GM21723 (cell line): ENCODE measurements at regions not wholly inside any gene's neighbourhood (a gene's known extent, or its start where the extent isn't known, plus 50 kb on each side); places are given as distances from the start of the nearest gene placed in this dataset.

Experiments used
- ATAC-seq: cut with Tn5 transposase; IDR thresholded peaks from one replicate; pipeline ENCODE4 v1.9.1; 2021; ENCODE audit warnings: mild to moderate bottlenecking, moderate library complexity; ENCODE audit not compliant: unreplicated experiment

DNA sequence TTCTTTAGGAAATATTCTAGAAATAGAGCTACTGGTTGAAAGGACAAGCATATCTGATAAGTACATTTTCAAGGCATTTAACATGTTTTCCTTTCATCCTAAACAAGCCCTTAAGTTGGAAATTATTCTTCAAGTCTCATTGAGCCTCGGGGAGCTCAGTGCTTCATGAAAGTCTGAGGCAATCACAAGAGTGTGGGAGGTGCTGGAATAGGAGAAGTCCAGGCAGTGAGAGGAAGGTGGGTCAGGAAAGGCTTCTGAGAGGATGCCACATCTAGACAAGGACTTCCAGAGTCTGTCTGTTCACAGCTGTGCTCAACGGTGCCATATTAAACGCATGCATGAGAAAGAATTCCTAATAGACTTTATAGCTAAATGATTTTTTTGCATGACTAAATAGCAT is 69.8 kb downstream of the CD83 start:
- ATAC-seq = no peak

DNA sequence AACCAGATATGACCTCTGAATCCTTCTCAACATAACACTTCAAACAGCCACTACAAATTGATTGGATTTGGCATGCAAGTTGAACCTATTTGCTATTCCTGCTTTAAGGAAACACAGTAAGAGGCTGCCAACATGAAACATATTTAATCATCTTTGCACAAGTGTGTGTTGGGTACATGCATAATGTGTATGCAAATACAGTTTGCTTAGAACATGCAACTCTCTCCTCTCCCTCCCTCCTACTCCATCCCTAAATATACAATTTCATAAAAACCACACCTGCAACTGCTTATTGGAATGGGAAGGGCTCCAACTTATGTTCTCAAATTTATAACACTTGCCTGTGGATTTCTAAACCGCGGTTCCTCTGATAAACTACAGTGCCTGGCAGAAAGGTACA is 71.5 kb downstream of the CD83 start:
- ATAC-seq = no peak

DNA sequence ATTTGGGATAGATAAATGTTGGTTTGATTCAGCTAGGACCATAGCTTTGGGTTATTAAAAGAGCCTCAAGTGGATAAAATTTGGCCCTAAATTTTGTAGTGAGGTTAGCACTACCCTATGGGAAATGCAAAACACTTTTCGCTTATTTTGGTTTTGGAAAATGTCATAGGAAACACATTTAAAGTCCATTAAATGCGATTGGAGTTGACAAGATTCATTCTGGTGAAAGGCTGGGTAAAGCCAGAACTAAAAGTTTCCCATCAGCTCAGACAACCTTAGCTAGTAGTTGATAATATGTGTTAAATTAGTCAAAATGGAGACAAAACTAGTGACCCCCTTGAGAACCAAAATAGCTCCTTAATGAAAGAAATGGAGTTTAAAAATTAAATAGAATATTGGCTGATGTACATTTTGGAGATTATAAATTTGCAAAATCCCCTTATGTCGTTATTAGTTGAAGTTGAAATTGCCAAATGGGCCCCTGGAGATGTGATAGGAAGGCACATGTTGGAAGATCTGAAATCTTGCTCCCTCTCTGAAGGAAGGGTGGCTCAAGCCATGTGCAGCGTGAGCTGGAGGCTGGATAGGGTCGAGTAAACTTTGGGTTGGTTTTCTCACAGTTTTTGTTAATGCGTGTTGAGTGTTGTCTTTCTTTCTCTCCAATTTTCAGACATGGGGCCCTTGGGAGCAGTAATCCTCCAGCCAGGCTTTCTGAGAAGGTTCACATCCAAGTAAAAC is 72.8 kb downstream of the CD83 start:
- ATAC-seq = no peak

DNA sequence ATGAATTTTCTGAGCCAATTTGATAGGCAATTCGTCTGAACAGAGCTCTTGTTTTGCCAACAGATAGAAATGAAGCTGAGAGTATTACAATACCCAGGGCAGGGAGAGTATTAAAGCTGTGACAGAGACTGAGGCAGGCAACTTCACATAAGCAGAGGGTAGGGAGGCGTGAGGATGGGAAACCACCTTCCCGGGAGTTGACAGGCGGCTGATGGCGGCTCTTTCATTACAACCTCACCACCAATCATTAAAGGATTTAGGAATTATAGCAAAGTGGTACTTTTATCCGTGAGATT is 73.3 kb downstream of the CD83 start:
- ATAC-seq = no peak

DNA sequence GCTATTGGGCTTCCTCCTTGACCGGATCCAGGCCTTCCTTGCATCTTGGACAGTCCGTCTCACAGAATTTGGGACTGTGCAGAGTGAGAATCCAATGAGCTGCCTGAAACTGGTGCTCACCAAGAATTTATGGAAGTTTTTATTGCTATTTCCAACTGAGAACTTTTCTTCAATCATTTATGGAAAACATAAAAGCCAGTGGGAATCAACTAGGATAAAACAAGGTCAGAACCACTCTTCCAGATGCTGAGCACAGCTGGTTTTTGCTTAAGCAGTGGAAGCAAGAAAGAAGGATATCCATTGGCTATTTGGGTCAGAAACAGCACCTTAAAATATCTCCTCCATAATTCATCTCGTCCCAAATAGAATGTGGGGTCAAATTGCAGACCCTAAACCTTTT is 74.2 kb downstream of the CD83 start:
- no peak for ATAC-seq

DNA sequence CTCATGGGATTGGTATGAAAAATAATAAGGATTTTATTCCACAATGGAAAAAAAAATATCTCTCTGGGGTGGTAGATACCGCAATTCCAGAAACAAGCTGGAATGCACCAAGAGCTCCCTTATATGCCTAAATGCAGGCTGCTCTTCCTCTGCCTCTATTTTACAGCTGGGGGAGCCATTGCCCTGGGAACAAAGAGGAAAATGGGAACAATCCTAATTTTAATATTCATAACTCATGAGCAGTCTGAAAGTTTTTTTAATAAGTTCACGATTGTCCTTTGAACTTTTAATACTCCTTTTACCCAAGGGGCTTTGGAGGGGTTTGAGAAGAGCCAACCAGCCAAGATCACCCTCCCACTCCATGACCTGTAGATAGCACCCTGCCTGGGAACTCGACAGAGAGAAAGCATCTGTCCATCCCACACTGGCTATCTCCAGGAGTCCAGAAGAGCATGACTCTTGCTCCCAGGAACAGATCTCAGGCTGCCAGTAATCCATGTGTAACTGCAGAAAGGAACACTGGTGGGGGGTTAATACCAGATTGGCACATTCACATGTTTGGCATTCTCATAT is 74.7 kb downstream of the CD83 start:
- ATAC-seq = no peak

DNA sequence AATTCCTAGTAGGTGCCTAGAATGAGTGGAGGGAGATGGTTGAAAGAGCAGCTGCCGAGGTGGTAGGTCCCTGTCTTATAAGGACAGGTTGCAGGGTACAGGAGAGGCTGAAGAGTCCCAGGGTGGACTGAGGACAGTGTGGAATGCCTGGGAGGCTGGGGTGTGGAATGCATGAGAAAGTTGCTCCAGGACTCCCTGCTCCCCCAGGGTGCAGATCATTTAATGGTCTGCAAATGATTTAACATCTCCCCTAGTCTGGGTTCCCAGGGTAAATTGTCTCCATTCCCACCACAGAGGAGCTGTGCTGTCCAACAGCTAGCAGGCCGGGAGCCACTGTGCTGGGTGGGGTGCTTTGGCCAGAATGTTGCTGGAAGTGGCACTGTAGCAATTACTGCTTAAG is 76.0 kb downstream of the CD83 start:
- ATAC-seq = no peak

DNA sequence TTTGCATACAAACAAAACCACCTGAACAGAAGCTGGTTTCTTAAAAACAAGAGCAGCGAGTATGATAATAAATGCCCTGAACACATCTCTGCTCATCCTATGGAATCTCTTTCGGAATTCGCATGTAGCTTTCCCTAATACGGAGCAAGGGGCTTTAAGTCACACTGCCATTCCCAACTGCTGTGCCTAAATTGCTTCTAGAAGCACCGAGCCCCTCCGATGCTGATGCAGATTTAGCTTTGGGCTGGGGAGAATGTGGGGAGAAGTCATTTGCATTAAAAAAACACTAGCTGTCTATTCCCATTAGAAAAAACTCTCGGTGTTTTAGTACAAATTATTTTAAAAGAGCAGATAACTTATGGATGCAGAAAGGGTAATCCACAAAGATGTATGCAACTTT is 76.9 kb downstream of the CD83 start:
- no peak for ATAC-seq

DNA sequence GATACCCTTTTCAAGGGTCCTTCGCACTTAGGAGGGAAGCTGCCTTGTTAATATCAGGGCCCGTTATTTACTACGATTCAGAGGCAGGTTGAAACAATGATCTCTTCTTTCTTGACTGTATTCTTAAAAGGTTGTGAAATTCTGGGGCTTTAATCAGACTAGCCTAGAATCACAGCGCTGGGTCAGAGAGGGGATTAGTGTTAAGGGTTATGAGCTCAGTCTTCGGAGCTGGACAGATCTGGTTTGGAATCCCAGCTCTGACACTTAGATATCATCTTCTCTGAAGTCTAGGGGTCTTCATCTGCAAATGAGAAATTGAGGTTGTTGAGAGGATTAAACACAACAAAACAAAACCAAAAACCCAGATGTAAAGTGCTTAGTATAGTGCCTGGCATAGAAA is 77.4 kb downstream of the CD83 start:
- ATAC-seq = no peak

DNA sequence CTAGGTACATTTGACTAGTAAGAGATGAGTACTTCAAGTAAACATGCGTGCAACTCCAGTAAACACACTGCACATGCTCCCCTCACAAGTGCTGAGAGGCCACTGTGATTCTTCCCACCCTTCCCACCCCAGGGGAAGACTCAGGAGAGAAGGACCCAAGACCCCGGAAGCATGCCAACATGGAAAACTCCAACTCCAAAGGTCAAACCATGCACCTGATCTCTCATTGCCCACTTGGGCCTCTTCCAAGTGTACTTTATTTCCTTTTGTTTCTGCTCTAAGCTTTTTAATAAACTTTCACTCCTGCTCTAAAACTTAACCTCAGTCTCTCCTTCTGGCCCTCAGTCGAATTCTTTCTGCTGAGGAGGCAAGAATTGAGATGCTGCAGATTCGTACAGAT is 78.5 kb downstream of the CD83 start:
- ATAC-seq = no peak

DNA sequence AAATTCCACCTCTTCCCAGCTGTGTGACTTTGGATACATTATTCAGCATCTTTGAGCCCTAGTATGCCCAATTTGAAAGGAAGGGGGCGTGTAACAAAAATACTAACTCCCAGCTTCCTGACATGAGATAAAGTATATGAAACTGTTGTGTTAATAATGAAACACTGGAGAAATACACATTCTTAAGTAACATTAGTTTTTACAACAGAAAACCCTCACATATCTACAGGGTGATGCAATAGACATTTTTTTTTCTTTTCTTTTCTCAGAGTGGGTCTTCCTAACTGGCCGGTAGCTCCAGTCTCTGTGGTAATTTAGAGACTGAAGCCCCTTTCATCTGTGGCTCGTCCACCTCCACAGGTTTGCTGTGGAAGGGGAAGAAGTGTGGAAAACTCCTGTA is 79.5 kb downstream of the CD83 start:
- no peak for ATAC-seq

DNA sequence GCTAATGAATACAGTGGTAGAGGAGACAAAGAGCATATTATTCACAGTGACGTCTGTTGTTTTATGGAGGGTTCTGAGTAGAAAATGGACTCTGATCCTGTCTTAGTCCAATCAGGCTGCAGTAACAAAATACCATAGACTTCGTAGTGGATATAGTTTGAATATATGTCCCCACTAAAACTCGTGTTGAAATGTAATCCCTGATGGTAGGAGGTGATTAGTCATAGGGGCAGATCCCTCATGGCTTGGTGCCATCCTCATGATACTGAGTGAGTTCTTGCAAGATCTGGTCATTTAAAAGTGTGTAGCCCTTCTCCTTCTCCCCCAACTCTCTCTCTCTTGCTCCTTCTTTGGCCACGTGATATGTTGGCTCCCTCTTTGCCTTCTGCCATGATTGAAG is 82.5 kb downstream of the CD83 start:
- no peak for ATAC-seq

DNA sequence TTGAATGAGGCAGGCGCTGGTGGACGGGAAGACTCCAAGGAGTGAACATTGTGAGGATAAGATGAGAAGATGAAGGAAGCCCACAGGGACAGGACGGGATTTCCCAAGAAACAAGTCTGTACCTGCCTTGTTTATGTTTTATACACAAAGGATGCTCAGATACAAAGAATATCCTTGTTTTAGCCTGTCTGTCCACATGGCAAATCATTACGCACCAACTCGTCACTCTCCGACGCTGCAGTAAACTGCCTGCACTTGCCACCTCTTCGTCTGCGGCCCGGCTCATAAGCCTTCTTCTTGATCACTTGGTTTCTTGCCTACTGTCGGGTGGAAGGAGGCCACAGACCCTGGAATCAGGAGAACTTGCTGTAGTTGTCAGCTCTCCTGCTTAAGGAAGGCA is 85.4 kb downstream of the CD83 start:
- ATAC-seq = no peak

DNA sequence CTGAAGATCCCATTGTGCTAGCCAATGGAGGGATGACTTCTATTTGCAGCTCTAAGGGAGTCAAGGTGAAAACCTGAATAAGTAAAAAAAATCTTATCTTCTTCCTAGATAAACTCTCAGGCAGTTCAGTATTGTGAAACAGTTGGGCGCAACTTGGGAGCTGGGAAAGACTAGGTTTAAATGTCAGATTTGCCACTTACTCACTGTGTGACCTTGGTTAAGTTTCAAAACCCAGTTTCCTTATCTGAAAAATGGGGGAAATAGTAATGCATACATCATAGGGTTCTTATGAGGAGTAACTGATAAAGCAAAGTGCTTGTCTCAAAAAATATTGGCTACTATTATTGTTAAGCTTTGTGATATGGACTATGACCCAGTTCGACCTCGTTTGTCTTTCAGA is 88.8 kb downstream of the CD83 start:
- ATAC-seq = no peak

DNA sequence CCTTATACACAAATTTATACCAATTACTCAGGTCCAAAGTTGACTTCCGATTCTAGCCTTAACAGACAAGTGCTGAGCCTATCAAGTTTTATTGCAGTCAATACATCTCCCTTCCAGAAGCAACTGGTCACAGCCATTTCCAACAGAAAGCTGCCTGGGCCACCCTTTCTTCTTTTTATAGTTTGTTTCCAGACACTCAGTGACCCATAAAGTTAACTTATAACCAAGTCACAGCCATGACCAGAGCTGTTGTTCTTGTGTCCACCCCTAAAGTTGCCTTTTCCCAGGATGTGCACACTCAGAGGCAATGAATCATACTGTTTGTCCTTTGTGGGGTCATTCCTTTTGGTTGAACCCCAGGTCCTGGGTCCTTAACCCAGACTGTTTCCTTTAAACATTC is 89.9 kb downstream of the CD83 start:
- ATAC-seq = no peak

DNA sequence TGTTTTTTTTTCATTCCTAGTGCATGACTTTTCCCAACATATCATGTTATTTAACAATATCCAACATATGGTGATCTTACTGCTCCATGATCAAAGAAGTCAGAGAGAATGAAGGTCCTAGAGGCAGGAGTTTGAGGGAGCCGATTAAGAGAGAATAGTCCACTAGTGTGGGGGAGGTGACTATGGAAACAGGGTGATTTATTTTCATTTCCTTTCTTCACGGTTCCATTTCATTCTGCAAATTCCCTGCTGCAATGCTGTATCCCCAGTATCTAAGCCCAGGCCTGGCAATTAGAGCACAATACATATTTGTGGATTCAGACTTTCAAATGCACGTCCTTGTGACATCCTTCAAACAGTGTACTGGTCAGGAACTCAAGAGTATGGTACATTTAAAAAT is 91.4 kb downstream of the CD83 start:
- ATAC-seq = no peak

DNA sequence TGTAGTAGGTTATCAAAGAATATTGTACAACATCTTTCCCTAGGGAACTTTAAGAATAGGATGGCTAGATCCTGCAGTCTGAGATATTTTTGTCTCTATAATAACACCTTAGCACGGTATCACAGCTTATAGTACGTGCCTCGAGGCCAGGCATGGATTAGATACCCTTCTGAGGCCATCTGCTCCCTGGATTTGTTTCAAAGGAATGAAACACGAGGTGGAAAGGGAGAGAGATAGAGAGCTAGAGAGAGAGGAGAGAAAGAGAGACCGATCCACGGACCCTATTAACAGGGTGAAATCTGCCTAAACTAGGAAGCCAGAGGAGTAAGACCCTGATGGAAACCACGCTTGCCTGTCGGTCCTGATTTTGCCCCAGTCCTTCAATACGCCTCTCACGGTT is 92.5 kb downstream of the CD83 start:
- no peak for ATAC-seq

DNA sequence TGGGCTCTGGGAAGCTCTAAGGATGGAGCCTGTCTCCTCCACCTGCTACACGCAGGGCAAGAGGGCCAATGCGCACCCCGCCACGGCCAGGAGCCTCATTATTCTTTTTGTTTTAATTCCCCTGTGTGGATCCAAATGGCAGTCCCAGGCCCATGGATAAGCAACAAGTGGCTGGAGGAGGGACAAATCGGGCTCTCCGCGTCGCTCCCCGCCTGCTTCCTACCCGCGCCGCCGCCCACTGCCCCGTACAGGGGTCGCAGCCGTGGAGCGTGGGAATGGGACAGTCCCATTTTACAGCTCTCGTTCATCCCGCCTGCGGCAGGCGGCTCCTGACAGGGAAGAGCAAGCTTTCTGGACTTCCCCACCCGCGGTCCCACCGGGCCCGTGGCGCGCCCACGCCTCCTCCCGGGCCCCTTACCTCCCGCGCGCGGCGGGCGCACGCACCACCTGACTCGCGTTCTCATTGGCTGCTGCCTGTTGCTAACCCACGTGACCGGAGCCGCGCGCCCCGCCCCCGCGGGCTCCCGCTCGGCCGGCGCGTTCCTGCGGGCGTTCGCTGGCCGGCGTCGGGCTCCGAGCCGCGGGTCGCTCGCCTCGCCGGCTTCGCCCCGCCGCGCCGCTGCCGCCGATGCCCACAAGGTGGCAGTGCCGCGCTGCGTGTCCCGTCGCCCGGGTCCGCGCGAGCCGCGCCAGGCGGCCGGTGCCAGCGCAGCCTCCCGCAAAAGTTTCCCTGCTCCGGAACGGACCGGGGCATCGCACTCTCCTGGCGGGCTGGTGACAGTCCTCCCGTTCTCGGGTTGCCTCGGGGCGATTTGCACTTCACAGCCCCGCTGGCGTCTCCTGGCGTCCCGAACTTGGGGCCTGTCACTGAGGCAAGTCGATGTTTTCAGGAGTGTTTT is 93.3 kb downstream of the CD83 start:
- peak; percentile 90 for ATAC-seq

DNA sequence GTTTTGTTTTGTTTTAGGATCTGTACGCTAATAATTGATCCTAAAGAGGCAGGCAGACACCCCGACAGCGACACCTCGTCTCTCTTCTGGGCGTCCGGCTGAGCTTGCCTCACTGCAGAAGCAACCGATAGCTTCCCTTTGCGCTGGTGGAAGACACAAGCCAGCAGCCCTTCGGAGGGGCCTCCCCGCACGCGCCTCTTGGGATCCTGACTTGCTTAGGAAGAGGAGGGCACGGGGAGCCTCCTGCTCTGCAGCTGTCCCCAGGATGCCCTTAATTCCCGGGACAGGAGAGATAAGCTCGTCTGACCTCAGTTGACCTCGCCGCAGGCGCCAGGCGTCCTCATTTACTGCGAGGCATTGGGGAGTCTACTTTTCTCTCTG is 94.0 kb downstream of the CD83 start:
- peak; percentile 19 for ATAC-seq

DNA sequence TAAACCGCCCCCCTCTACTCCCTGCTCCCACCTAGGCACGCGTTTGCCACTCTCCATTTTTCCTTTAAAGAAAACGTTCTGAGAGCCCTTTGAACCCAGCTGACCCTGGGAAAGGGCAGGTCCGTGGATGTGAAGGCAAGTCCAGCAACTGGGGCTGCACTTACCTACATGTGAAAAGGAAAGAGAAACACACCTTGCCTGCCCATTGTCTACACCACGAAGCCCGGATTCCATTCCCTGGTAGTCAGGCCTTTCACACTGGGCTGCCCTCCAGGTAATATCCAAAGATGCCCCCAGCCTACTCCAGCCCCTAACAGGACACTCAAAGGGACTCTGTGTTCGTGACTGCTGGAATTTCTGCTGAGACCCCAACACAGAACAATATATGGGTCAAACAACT is 94.4 kb downstream of the CD83 start:
- no peak for ATAC-seq

DNA sequence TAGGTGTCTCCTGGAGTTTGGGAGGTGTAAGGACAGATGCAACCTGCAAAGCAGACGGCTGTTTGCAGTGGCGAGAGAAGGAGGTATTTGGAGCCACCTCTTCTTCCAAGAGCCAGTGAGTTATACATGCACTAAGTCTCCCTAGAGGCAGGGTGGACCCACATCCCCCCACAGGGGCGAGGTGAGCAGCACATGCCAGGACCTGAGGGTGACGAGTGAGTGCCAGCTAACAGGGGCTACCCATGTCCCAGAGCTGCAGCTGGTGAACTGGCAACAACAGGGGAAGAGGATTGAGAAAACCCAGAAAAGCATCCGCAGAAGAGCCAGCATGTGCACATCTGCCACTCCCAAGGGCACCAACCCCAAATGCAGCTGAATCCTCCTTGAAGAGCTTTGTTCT is 95.1 kb downstream of the CD83 start:
- no peak for ATAC-seq

DNA sequence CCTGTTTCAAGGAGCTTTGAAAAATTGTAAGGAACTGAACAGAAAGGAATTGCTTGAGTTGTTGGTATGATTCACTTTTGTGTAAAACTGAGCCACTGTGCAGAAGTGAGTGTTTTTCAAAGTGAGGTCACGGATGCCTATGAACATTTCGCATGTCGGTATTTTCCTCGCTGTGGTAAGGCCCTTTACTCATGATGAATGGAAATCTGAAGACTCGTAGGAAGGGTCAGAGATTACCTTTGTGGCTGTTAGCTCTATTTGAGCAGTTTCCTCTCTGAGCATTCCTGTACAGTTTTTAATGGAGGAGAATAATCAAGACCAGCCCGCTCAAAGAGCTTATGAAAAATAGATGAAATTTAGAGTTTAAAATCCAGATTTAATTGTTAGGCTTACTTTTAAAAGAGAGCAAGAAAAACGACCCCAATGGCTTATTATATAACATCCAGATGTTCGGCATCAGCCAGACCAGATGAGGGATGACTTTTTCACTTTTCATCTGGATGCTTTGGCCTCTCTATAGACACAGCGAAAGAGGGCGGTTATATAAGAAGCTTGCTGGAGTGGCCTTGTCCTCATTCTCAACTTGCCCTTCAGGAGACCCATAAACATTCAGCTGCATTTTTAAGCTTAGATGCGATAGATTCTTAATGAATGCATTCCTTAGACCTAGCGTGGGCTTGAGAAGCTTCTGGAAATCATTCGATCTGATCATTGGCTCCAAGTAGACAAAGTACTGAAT is 99.5 kb downstream of the CD83 start:
- ATAC-seq = no peak
